Stimulated activated naive CD8-positive, alpha-beta T cell treated with anti-CD3 and anti-CD28 coated beads, Interleukin-15, Interleukin-2, amounts not matched to agents 100 ng/mL and 50 ng/mL, for 24 hours (primary cell): ENCODE measurements at regions not wholly inside any gene's neighbourhood (a gene's known extent, or its start where the extent isn't known, plus 50 kb on each side); places are given as distances from the start of the nearest gene placed in this dataset.

Source experiments
- H3K27ac Mint-ChIP-seq: one replicate; pipeline ENCODE4 v1.8.0; 2021; ENCODE audit warnings: mild to moderate bottlenecking, mixed read lengths
- H3K27me3 Mint-ChIP-seq: one replicate; pipeline ENCODE4 v1.8.0; 2021; ENCODE audit warnings: mixed read lengths
- H3K36me3 Mint-ChIP-seq: one replicate; pipeline ENCODE4 v1.8.0; 2021; ENCODE audit warnings: low read depth, mixed read lengths
- H3K4me1 Mint-ChIP-seq: one replicate; pipeline ENCODE4 v1.8.0; 2021; ENCODE audit warnings: low read depth, mixed read lengths
- H3K4me3 Mint-ChIP-seq: one replicate; pipeline ENCODE4 v1.8.0; 2021; ENCODE audit warnings: mild to moderate bottlenecking, mixed read lengths
- H3K9me3 Mint-ChIP-seq: one replicate; pipeline ENCODE4 v1.8.0; 2021; ENCODE audit warnings: mixed read lengths

GRCh38 chr1:87225171-87225570 is 103.5 kb upstream of the LMO4 start:
- H3K9me3 Mint-ChIP-seq: peaks cover 9% of the 10 kb centered on the region
- H3K4me3 Mint-ChIP-seq: no peak overlapping the region
- peaks cover 6% of the 10 kb centered on the region for H3K4me1 Mint-ChIP-seq
- H3K27me3 Mint-ChIP-seq: no peaks in the 10 kb centered on the region
- H3K27ac Mint-ChIP-seq: no peak overlapping the region
- no peaks in the 10 kb centered on the region for H3K36me3 Mint-ChIP-seq

DNA sequence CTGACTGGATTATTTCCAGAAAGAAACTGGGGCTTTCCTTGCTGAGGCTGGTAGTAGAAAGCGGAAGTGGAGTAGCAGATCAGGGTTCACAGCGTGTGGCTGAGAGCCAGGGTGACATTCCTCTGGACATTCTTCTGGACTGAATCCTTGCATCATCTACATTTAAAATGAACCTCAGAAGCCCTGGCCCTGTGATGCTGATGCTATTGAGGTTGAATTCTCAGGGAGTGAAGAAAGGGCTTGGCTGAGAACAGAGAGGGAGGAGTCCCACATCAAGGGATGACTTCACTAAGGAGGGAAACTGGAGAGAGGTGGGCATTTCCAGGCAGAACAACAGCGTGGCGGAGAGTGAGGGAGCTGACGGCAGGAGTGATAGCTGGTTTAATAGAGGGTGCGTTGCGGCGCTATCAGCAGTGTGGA is 102.3 kb upstream of the LMO4 start:
- Mint-ChIP-seq H3K4me1 (peaks cover 6% of the 10 kb centered on the region), H3K9me3 (peaks cover 9% of the 10 kb centered on the region), H3K27ac (no peak overlapping the region), H3K27me3 (no peaks in the 10 kb centered on the region), H3K4me3 (no peak overlapping the region), H3K36me3 (no peaks in the 10 kb centered on the region)

DNA sequence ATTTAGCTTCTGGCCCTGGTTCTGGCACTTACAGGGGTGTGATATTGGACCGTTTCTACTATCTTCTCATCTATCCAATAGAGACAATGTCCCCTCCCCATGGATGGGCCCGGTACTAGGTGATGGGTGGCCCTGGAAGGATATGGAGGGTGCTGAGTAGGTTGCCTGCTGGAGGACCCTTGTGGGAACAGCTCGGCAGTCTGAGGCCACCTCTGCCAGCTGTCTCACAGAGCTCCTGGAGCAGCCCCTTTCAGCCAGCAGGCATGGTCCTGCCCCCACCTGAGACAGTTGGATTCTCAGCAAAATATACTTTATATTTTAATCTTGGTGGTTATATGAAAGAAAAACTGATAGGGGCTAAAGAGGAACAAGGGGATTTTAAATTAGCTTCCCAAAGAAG is 101.0 kb upstream of the LMO4 start:
- Mint-ChIP-seq H3K4me1 (peaks cover 6% of the 10 kb centered on the region), H3K27me3 (no peaks in the 10 kb centered on the region), H3K27ac (no peak overlapping the region), H3K36me3 (no peaks in the 10 kb centered on the region), H3K4me3 (no peak overlapping the region), H3K9me3 (peaks cover 6% of the 10 kb centered on the region)

GRCh38 chr1:87230501-87230900 is 98.2 kb upstream of the LMO4 start:
- H3K9me3 Mint-ChIP-seq: no peaks in the 10 kb centered on the region
- H3K27ac Mint-ChIP-seq: no peak overlapping the region
- peaks cover 8% of the 10 kb centered on the region for H3K27me3 Mint-ChIP-seq
- peaks cover 6% of the 10 kb centered on the region for H3K4me1 Mint-ChIP-seq
- H3K36me3 Mint-ChIP-seq: no peaks in the 10 kb centered on the region
- H3K4me3 Mint-ChIP-seq: no peak overlapping the region

- Mint-ChIP-seq H3K27me3 (peaks cover 16% of the 10 kb centered on the region), H3K36me3 (no peaks in the 10 kb centered on the region), H3K4me3 (no peak overlapping the region), H3K4me1 (no peaks in the 10 kb centered on the region), H3K27ac (no peak overlapping the region), H3K9me3 (no peaks in the 10 kb centered on the region)
These were observed 96.8 kb upstream of the LMO4 start for GRCh38 chr1:87231703-87232367.

DNA sequence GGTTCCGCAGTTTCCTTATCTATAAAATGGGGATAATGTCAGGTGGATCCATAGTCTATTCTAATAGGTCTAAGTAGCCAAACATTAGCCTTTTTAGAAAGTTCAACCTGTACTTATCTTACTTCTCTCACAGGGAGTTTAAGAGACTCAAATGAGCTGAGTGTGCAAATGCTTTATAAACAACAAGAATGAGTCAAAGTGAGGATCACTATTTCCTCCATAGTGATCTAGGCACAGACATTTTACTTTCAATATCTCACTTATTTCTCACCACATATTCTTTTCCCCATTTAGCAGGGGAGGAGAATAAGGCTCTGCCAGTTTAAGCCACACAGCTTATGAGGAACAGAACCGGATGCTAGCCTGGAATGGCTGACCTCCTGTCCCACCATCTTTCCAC is 92.1 kb upstream of the LMO4 start:
- Mint-ChIP-seq H3K4me3 (no peak overlapping the region), H3K9me3 (no peaks in the 10 kb centered on the region), H3K36me3 (no peaks in the 10 kb centered on the region), H3K27ac (no peak overlapping the region), H3K27me3 (peaks cover 30% of the 10 kb centered on the region), H3K4me1 (no peaks in the 10 kb centered on the region)

DNA sequence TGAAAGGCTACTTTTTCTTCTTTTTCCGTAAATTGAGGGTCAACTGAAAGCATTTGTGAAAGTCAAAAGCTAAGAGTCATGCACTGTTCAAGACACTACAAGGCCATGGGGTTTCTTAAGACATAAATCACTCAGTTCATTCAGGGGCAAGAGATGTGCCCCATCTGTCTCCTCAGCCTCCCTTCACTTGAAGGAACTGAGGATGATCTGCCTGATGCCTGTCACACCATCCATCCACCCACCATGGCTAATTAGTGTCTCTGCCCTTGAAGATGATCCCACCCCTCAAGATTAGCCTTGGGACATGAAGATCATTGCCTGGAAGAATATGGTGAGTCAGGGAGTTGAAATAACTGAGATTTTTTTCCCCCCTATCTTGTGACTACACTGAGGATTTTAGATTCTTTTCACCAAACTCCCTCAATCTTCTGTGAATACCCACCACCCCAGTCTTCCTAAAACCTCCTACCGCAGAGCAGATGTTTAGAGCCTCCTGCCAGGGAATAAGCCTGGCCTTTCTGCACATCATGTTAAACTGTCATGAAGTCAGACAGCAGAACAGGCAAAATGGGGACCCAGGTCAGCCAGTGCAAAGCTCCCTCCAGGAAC is 88.6 kb upstream of the LMO4 start:
- Mint-ChIP-seq H3K9me3 (no peaks in the 10 kb centered on the region), H3K4me3 (no peak overlapping the region), H3K27ac (no peak overlapping the region), H3K36me3 (no peaks in the 10 kb centered on the region), H3K27me3 (peaks cover 25% of the 10 kb centered on the region), H3K4me1 (no peaks in the 10 kb centered on the region)

GRCh38 chr1:87240661-87241285 is 87.9 kb upstream of the LMO4 start:
- Mint-ChIP-seq H3K27ac (no peak overlapping the region), H3K36me3 (no peaks in the 10 kb centered on the region), H3K4me1 (no peaks in the 10 kb centered on the region), H3K9me3 (no peaks in the 10 kb centered on the region), H3K4me3 (no peak overlapping the region), H3K27me3 (peaks cover 22% of the 10 kb centered on the region)

GRCh38 chr1:87242445-87243185 is 86.1 kb upstream of the LMO4 start:
- no peak overlapping the region for H3K4me3 Mint-ChIP-seq
- H3K36me3 Mint-ChIP-seq: no peaks in the 10 kb centered on the region
- no peaks in the 10 kb centered on the region for H3K9me3 Mint-ChIP-seq
- no peaks in the 10 kb centered on the region for H3K4me1 Mint-ChIP-seq
- no peak overlapping the region for H3K27ac Mint-ChIP-seq
- H3K27me3 Mint-ChIP-seq: peaks cover 12% of the 10 kb centered on the region

DNA sequence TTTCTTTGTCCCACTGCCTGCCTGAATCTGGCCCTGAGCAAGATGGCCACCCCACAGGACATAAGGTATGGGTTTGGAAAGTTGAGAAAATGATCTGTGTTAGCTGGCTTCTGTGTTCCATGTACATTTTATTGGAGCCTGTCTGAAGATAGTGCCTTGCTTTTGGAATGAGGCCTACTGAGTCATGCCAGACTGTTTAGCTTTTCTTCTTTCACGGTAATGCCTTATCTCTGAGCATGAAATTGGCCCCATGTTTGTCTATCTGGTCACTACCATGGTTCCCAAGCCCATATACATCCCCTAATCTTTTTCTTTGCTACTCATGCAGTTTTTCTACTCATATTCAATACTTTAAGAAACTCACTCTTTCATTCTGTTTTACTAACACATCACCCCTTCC is 85.1 kb upstream of the LMO4 start:
- Mint-ChIP-seq H3K4me1 (no peaks in the 10 kb centered on the region), H3K36me3 (no peaks in the 10 kb centered on the region), H3K27ac (no peak overlapping the region), H3K27me3 (peaks cover 15% of the 10 kb centered on the region), H3K9me3 (no peaks in the 10 kb centered on the region), H3K4me3 (no peak overlapping the region)

DNA sequence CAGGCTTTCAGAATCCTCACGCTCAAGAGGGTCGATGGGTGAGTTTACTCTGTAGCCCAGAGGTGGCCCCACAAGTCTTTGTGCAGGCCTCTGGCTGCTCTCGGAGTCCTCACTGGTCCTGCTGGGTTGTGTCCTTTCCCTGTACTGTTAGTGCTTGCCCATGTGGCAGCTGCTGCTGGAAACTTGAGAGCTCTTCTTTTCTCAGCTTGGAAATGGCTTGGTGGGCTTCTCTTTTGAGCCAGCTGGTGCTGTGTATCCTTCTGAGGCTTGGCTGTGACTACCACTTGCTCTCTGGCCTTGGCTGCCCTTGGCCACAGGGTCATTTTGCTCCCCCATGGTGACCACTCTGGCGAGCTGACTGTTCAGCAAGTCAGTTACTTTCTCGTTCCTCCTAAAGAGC is 82.2 kb upstream of the LMO4 start:
- no peaks in the 10 kb centered on the region for H3K36me3 Mint-ChIP-seq
- peaks cover 5% of the 10 kb centered on the region for H3K9me3 Mint-ChIP-seq
- H3K27ac Mint-ChIP-seq: no peak overlapping the region

GRCh38 chr1:87249803-87250202 is 78.9 kb upstream of the LMO4 start:
- peaks cover 37% of the 10 kb centered on the region for H3K27me3 Mint-ChIP-seq
- H3K36me3 Mint-ChIP-seq: no peaks in the 10 kb centered on the region
- H3K9me3 Mint-ChIP-seq: peaks cover 9% of the 10 kb centered on the region
- H3K4me3 Mint-ChIP-seq: no peak overlapping the region
- H3K4me1 Mint-ChIP-seq: no peaks in the 10 kb centered on the region
- no peak overlapping the region for H3K27ac Mint-ChIP-seq

More for the DNA sequence above, 82.2 kb upstream of the LMO4 start:
- H3K27me3 Mint-ChIP-seq: peaks cover 25% of the 10 kb centered on the region
- H3K4me1 Mint-ChIP-seq: no peaks in the 10 kb centered on the region
- no peak overlapping the region for H3K4me3 Mint-ChIP-seq

DNA sequence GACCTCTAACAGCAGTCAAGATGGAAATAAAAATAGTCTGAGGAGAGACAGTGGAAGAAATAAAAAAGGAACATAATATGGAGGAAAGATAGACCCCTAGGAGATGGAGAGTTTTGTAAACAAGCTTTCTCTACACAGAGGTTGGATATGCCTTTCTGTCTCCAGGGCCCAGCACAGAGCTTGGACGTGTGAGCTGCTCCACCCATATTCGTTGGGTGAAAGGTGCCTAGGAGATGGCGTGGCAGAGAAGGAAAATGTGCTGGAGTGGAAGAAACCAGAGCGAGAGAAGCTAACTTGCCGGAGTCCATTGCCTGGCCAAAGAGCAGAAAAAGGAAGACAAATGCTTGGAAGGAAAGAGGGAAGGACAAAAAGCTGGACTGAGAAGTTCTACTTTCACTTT is 78.3 kb upstream of the LMO4 start:
- Mint-ChIP-seq H3K27ac (no peak overlapping the region), H3K9me3 (peaks cover 9% of the 10 kb centered on the region), H3K4me3 (no peak overlapping the region), H3K4me1 (no peaks in the 10 kb centered on the region), H3K36me3 (no peaks in the 10 kb centered on the region), H3K27me3 (peaks cover 37% of the 10 kb centered on the region)

DNA sequence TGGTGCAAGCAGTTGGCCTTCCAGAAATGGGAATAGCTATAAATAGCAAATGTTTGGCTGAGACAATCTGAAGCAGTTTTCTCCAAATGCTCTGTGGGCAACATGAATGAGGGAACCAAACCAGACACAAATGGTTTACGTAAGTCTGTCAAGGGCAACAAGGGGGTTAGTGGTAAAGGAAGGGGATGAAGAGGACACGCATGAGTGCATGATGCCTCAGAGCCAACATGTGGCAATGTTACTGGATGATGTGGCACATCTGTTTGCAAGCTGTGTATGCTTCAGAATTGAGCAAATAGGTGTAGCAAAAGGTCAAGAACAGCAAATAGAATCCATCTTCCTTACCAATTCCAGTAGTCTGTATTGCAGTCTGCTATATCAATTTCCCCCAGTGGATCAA is 76.3 kb upstream of the LMO4 start:
- Mint-ChIP-seq H3K27ac (no peak overlapping the region), H3K36me3 (no peaks in the 10 kb centered on the region), H3K27me3 (peaks cover 37% of the 10 kb centered on the region), H3K4me1 (no peaks in the 10 kb centered on the region), H3K4me3 (no peak overlapping the region), H3K9me3 (peaks cover 9% of the 10 kb centered on the region)

GRCh38 chr1:87262688-87263087 is 66.0 kb upstream of the LMO4 start:
- Mint-ChIP-seq H3K4me1 (no peaks in the 10 kb centered on the region), H3K27me3 (peaks cover 13% of the 10 kb centered on the region), H3K36me3 (no peaks in the 10 kb centered on the region), H3K27ac (no peak overlapping the region), H3K4me3 (no peak overlapping the region), H3K9me3 (no peaks in the 10 kb centered on the region)
